NCI-H510A (cell line): ENCODE measurements at regions not wholly inside any gene's neighbourhood (a gene's known extent, or its start where the extent isn't known, plus 50 kb on each side); places are given as distances from the start of the nearest gene placed in this dataset.
"Not testable (repeated sequence)": the region's sequence is repeated elsewhere in the genome, so short reads cannot be mapped to it uniquely, and the experiment has no call there.

ENCODE experiments used
- DNase-seq: peaks from one replicate; lab custom pipeline; 2025; lab: John Stamatoyannopoulos, UW

DNA sequence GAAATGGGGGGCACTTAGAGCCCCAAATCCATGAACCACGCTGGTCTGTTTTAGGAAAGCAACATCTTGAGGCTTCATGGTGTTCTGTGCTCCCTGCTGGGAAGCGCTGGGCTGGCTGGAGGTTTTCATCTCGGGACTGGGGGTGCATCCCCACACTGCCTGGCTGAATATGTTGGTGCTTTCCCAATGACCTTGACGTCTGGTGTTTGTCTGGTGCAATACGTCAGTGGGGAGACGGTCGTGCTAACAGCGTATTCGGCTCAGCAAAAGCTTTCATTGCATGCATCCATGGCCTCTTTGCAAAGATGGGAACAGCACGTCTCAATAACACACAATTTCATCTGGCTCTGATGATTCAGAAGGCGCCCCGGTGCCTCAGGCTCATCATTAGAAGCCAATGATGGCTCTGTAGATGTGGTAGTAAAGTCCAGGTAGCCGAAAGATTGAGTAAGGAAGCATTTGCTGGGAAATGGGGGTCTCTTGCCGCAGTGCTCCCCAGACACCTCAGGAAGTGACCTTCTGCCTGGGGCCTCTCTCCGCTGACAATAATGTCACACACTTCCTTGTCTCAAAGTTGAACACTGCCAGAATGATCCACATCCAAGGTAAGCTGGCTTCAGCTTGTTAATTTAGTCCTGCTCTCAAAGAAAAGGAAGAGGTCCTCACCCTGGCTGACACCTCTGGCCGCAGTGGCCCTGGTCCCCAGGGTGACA, 97.7 kb downstream of the ING1 start:
- DNase-seq: no peak

DNA sequence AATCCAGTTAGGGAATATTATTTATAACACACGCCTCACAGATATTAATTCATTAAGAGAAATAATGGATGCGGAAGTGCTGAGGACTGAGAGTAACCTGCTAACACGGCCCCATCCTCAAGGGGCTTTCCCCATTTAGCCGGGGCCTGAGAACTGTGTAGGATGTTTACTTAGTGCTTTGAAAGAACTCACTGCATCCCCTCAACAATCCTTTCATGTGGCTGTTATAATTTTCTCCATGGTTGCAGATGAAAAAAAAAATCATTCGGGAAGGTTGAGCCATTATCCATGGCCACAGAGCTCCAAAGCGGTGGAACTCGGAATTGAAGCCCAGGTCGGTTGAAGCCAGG, 98.2 kb downstream of the ING1 start:
- no peak for DNase-seq

DNA sequence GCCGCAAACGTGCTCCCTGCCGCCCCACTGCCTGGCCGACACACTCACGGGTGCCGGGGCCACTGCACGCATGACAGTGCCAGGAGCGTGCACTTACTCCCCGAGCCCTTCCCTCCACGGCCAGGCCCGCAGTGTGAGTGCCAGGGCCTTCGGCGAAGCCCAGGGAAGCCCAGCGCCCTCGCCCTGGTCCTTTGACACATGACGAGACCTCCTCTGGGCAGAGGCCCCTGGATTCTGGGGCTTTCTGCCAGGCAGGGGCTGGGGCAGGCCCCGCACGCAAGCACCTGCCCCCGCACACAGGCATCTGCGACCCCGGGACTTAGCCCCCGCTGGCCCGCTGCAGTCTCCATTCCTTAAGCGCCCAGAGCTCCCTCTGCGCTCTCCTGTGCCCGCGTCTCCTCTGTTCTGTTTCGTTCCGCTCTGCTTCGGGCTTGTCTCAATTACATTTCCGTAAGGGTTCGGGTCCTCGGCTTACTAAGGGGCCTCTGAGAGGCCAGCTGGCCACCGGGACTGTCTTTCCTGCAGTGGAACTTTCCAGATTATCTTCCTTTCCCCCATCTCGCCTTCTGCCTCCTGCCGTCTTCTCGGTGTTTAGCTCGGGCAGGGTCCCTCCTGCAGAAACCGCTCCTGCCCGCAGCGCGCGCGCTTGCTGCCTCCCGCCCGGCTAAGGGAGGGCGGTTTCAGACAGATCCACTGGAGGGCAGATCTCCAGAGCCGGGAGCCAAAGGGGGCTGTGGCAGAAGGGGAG, 98.8 kb downstream of the ING1 start:
- DNase-seq: no peak

DNA sequence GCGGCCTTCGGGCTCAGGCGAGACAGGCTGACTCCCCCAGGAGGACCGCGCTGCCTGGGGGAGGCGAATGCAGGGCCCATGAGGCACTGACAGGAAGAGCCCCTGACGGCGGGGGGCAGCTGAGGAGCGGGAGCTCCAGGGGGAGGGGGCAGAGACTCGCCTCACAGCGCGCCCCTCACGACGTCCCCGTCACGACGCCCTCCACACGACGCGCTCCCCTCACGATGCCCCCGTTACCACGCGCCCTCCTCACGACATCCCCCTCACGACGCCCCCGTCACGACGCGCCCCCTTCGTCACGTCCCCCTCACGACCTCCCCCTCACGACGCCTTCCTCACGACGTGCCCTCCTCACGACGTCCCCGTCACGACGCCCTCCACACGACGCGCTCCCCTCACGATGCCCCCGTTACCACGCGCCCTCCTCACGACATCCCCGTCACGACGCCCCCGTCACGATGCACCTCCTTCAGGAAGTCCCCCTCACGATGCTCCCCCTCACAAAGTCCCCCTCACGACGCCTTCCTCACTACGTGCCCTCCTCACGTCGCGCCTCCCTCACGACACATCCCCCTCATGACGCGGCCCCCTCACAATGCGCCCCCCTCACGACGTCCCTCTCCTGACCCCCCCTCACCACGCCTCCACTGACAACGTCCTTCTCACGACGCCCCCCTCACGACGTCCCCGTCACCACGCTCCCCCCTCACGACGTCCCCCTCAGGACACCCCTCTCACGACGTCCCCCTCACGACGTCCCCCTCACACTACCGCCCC, 99.6 kb downstream of the ING1 start:
- no peak for DNase-seq

DNA sequence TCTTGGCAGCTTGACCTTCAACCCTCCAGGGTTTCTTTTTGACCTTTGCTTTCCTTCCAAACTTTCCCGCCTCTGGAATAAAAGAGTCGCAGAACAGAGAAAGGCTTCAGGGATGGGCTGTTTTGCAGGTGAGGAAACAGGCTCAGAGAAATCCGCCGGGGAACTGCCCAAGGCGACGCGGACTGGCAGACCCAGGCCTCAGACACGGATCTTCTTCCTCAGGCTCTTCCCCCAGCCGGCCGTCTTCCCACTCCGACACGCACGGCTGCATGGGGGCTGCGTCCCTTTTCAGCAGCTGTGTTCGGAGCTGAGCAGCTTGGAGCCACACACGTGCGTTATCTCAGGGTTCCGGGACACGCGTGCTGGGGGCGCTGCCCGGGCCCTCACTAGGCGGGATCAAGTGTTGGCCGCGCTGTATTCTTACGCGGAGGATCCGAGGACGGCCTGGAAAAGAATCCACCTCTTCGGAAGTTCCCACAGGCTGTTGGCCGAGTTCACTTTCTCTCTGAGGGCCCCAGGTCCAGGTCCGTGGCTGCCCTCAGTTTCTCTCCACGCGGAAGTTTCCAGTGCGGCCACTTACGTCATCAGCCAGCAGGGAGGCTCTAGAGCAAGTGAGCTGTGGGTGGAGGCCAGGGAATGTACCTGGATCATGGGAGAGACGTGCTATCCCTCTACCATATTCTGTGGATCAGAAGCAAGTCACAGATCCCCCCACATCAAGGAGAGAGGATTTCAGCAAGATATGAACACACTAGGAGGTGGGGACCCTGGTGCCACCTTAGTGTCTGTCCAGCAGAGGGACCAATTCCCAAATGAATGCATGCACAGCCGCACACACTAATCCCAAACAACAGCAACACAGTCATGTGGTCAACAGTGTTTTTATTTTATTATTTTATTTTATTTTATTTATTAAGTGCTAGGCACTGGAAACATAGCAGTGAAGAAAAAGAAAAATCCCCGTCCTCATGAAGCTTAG, 100.4 kb downstream of the ING1 start:
- no peak for DNase-seq

DNA sequence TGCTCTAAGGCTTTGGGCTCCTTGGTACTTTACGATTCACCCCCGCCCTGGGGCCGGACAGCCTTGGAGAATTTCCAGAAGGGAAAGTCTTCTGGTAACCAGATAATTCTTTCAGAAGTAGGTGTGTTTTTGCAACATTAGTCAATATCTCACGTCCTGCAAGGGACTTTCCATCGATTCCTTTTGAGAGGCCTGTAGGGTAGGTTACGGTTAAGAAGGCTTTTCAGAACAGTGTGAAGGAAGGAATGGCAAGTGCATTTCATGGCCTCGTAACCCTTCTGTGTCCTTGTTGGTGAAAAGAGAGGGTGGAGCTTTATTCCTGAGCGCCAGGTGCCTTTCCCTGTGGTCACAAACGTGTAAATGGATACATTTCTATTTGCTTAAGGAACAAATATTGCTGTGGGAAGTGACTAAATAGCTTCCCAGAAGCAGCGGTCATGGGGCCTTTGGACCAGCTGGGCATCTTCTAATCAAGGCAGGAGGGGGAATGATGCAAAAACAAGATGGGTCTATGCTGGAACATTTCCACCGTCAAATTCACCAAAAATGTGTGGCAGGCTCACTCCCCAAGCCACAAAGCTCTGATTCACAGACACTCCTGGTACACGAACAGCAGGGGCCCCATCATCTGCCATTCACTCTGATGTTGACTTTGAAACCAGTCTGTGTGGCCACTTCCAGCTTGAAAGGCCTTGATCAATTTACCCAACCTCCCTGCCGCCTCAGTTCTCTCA, 99.2 kb downstream of the ANKRD10 start:
- peak; percentile 71 for DNase-seq

DNA sequence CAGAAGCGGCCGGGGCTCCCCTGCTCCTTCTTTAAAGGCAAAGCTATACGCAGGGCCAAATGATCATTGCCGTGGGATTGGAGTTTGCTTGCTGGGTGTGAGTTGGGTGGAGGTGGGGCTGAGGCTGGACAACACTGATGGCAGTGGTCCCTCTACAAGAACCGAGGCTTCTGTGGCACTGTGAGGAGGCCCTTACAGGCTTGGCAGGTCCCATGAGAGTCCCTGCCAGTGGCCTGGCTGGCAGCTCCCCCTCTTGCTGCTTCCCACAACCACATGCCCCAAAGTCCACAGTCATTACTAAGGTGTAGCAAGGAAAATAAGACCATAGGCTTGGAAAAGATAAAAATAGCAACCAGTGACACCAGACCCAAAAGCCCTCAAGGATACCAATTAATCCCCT, 98.4 kb downstream of the ANKRD10 start:
- no peak for DNase-seq

DNA sequence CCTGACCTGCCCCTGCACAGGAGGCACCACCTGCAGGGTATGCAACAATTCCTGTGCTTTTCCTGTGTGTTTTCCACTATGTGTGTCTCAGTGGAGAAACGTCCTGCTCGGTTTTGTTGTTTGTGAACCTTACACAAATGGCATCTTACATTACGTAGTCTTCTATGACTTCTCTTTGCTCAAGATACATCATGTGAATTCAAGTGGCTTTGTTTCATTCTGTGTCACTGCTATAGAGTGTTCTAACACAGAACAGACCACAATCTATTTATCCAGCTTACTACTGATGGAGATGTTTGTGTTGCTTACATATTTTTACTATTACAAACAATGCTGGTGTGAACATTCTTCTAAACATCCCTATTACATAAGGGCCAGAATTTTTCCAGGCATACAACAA, 97.7 kb downstream of the ANKRD10 start:
- no peak for DNase-seq

DNA sequence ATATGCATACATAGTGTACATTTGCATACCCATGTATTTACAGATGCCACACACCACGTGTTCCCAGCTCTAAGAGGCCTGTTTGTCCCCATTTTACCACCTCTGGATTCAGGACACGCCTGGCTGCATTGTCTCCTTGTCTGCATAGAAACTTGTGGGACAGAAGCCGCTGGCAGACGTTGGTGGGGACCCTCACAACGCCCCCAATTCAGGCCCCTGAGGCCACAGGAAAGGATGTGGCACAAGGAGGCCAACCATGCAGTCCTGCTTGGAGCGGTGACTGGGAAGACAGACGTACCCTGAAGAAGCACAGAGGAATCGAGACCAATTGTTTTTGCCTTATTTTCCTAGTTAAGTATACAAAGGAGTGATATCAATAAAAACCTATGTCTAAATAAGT, 96.1 kb downstream of the ANKRD10 start:
- no peak for DNase-seq

DNA sequence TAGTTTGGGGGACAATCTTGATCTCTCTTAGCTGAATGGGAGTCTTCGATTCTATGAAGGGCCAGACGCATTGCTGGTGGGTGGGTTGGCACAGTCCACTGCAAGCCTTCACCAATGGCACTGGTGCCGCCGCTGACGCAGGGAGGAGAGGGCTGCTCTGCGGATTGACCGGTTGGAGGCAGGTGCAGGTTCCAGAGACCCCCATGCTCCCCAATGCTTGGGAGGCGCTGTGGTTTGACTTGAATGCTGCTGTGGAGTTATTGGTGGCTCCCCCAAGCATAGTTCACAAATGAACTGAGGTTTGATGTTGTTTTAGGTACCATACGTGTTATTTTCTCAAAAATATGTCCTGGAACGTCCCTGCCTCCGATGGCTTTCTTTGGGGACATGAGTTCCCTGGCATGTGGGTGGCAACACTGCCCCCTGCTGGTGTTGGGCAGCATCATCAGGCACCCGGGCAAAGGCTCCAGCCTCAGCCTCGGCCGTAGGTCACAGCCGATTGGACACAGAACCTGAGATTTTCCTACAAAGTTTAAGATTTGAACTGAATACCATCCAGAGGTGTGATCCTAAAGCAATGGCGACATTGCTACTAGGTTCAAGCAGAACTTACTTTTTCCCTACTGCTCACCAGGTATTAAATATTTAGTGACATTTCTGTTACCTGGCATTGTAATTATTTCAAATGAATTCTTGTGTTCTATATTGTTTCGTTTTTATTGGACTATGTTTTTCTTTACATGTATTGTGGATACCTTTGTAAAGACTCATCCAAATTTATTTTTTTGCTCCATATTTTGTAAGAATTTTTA, 95.5 kb downstream of the ANKRD10 start:
- no peak for DNase-seq

DNA sequence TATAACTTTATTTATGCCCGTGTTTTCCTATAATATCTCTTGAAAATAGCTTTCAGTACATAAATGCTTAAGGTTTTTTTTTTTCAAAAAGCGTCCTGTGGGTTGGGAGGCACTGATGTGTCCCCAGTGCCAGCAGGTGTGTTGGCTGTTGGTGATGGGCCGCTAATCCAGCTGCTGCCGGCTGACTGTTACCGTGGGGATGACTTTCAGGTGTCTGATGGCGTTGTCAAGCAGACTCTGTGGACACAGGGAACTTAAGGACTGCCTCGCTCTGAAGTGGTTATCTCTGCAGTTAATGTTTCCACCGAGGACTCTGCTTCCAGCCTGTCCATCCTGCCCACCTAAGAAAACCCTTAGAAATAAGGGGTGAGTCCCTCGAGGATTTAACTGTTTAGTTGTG, 94.5 kb downstream of the ANKRD10 start:
- peak; percentile 85 for DNase-seq

DNA sequence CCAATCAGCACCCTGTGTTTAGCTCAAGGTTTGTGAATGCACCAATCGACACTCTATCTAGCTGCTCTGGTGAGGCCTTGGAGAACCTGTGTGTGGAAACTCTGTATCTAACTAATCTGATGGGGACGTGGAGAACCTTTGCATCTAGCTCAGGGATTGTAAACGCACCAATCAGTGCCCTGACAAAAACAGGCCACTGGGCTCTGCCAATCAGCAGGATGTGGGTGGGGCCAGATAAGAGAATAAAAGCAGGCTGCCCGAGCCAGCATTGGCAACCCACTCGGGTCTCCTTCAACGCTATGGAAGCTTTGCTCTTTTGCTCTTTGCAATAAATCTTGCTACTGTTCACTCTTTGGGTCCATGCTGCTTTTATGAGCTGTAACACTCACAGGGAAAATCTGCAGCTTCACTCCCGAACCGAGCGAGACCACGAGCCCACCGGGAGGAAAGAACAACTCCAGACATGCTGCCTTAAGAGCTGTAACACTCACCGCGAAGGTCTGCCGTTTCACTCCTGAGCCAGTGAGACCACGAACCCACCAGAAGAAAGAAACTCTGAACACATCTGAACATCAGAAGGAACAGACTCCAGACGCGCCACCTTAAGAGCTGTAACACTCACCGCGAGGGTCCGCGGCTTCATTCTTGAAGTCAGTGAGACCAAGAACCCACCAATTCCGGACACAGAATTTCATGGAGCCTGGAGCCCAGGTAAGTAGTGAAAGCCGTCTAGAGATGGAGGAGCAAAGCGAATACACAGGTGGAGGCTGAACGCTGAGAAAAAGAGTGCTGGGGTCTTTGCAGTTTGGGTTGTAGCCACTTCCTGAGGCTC, 92.8 kb downstream of the ANKRD10 start:
- DNase-seq: not testable (repeated sequence)

DNA sequence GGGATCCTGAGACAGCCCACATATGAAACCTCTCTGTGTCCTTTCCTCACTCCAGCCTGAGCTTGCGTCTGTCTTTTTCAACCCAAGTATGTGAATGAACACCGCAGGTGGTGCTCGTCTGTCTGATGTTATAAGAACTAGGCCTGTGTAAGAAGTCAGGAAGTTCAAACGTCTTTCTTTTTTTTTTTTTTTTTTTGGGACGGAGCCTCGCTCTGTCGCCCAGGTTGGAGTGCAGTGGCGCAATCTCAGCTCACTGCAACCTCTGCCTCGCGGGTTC, 92.3 kb downstream of the ANKRD10 start:
- no peak for DNase-seq

DNA sequence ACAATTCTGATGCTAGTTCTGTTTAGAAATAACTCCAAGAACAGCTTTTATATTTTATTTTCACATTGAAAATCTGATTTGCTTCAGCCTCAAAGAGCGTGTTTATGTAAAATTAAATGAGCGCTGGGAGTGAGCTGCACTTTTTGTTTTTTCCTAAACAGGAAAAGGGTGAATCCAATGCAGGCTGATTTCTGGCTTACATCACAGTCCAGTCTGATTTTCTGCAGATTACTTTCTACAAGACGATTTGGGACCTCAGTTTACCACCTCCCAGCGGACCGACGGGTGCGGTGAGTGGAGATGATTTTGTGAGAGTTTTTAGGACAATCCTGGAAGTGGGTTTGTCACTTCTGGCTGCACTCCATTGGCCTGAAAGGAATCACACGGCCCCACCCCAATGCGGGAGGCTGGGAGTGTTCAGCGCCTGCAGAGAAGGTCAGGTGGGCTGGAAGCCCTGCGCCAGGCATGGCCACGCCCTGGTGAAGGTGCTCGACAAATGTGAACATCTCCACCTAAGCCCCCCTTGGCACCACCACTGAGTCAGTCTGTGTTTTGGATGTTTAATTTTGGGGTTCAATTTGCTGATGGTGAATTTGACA, 90.1 kb downstream of the ANKRD10 start:
- DNase-seq: no peak

DNA sequence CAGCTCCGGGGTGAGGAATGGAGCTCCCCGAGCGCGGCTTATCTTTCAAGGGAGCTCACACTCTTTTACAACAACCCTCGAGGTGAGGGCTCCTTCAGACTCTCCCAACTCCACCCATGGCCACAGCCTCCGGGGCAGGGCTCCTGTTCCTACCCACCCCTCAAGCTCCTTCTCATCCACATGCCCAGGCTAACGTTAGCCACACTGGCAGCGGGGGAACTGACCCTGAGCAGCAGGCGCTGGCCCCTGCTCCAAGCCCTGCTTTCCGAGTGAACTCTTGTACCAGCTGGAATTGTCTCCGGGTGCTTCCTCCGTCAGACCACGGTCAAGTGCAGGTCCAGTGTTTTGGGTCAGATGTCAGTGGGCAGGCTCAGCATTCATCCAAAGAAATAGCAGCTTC, 89.4 kb downstream of the ANKRD10 start:
- DNase-seq: no peak

DNA sequence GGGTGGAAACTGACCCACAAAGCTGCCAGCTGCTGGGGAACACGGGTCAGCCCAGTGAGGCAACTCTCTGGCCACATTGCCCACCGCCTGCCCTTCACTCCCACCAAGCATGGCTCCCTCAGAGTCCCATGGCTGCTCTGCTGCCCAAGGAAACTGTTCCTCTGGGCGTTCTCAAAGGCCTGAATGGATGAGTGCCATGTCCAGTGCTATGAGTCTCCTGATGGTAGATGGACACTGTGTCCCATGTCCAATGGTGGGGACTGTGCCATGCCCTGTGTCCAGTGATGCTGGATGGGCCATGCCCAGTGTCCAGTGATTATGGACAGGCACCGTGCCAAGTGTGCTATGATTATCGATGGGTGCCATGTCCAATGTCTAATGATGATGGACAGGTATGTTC, 88.8 kb downstream of the ANKRD10 start:
- DNase-seq: no peak

DNA sequence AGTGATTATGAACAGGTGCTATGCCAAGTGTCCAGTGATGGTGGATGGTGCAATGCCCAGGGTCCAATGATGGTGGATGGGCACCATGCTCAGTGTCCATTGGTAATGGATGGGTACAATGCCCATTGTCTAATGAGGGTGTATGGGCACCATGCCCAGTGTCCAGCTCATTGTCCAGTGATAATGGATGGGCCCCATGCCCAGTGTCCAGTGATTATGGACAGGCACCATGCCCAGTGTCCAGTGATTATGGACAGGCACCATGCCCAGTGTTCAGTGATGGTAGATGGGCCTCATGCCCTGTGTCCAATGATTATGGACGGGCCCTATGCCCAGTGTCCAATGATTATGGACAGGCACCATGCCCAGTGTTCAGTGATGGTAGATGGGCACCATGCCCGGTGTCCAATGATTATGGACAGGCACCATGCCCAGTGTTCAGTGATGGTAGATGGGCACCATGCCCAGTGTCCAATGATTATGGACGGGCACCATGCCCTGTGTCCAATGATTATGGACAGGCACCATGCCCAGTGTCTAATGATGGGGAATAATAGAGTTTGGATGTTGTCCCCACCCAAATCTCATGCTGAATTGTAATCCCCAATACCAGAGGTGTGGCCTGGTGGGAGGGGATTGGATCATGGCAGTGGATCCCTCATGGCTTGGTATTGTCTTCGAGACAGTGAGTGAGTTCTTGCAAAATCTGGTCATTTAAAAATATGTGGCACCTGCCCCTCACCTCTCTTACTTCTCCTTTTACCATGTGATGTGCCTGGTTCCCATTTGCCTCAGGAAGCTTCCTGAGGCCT, 87.8 kb downstream of the ANKRD10 start:
- DNase-seq: no peak
